ENCODE measurements at regions not wholly inside any gene's neighbourhood (a gene's known extent, or its start where the extent isn't known, plus 50 kb on each side); places are given as distances from the start of the nearest gene placed in this dataset.

- no peak for DNase-seq (ENCODE audit: low read depth in 1 of 2, low spot score in 1 of 2)
- TF ChIP-seq JUN (IDR thresholded peaks at IDR 0.05) (no peak), ELK1 (IDR thresholded peaks at IDR 0.05; ENCODE audit: low read depth, low read length) (no peak), JUNB (IDR thresholded peaks at IDR 0.05) (no peak), EHMT2 (IDR thresholded peaks at IDR 0.05; ENCODE audit: low read depth) (no peak), FOSB (CRISPR knock-in tag; IDR thresholded peaks at IDR 0.05) (no peak), ESRRA (IDR thresholded peaks at IDR 0.05; ENCODE audit: borderline replicate concordance, low read length) (no peak), CHD2 (IDR thresholded peaks at IDR 0.05; ENCODE audit: low read length, partially characterized antibody) (no peak), HOXB13 (CRISPR knock-in tag; IDR thresholded peaks at IDR 0.05; ENCODE audit: low read depth) (no peak)
- ATAC-seq = no peak
- H3K27ac ChIP-seq = no peak overlapping the region
- no peaks in the 10 kb centered on the region for H3K4me1 ChIP-seq
- H3K4me2 ChIP-seq = no peak overlapping the region
- no peak overlapping the region for H3K4me3 ChIP-seq
- FAIRE-seq = no peak
- ChIA-PET CTCF (interaction anchor here (1.6 kb wide), 1 partner anchor 9 kb away, joined by 3 read pairs; no protein-coding TSS in a partner anchor), POLR2A (no interaction called here)
- H3K9me3 ChIP-seq = no peaks in the 10 kb centered on the region
- 43% methylated on average over 2 of the region's 2 CpGs for WGBS (ENCODE audit: missing lambda C conversion rate)
Measured at GRCh38 chr3:59688636-59689035, 638.8 kb upstream of the CFAP20DC start.

- H3K4me3 ChIP-seq = no peak overlapping the region
- no peak overlapping the region for H3K27ac ChIP-seq
- TF ChIP-seq BCL3 (IDR thresholded peaks at IDR 0.05) (no peak), PBX3 (IDR thresholded peaks at IDR 0.05) (no peak), ELK1 (IDR thresholded peaks at IDR 0.05; ENCODE audit: low read depth, low read length) (no peak), CHD2 (IDR thresholded peaks at IDR 0.05; ENCODE audit: low read length, partially characterized antibody) (no peak), POLR2AphosphoS2 (conservative IDR thresholded peaks at IDR 0.05; ENCODE audit: low read length) (no peak), HOXB5 (CRISPR knock-in tag; IDR thresholded peaks at IDR 0.05) (no peak), EHMT2 (IDR thresholded peaks at IDR 0.05; ENCODE audit: low read depth) (no peak), ESRRA (IDR thresholded peaks at IDR 0.05; ENCODE audit: borderline replicate concordance, low read length) (no peak), USF2 (IDR thresholded peaks at IDR 0.05) (no peak), CBX8 (IDR thresholded peaks at IDR 0.05) (no peak), GATA3 (IDR thresholded peaks at IDR 0.05; ENCODE audit: borderline replicate concordance) (no peak), RCOR1 (IDR thresholded peaks at IDR 0.05; ENCODE audit: low read depth, low read length) (no peak), NPAS2 (CRISPR knock-in tag; IDR thresholded peaks at IDR 0.05; ENCODE audit: borderline replicate concordance) (no peak), ZFP36 (IDR thresholded peaks at IDR 0.05; ENCODE audit: borderline replicate concordance, partially characterized antibody) (no peak), MAZ (IDR thresholded peaks at IDR 0.05; ENCODE audit: borderline replicate concordance, low read depth, low read length) (no peak), CBX2 (IDR thresholded peaks at IDR 0.05; ENCODE audit: borderline replicate concordance, low read depth) (no peak), ZSCAN20 (CRISPR knock-in tag; IDR thresholded peaks at IDR 0.05) (no peak), MYC (IDR thresholded peaks at IDR 0.05; ENCODE audit: borderline replicate concordance, low read length) (no peak), NR3C1 (IDR thresholded peaks at IDR 0.05) (no peak), HOXA7 (CRISPR knock-in tag; IDR thresholded peaks at IDR 0.05) (no peak)
- no peaks in the 10 kb centered on the region for H3K9me3 ChIP-seq
- no peaks in the 10 kb centered on the region for H3K4me1 ChIP-seq
- ATAC-seq (no peak), DNase-seq (ENCODE audit: low read depth in 1 of 2, low spot score in 1 of 2) (no peak), FAIRE-seq (no peak)
- 59% methylated on average over 3 of the region's 3 CpGs for WGBS (ENCODE audit: missing lambda C conversion rate)
- CTCF ChIA-PET = no interaction called here
- POLR2A ChIA-PET = no interaction called here
- no peak overlapping the region for H3K4me2 ChIP-seq
Measured at GRCh38 chr3:59685432-59685831, 635.6 kb upstream of the CFAP20DC start.
